ENCODE measurements at regions not wholly inside any gene's neighbourhood (a gene's known extent, or its start where the extent isn't known, plus 50 kb on each side); places are given as distances from the start of the nearest gene placed in this dataset.

- TF ChIP-seq REST (IDR thresholded peaks at IDR 0.05) (no peak), ESRRA (IDR thresholded peaks at IDR 0.05; ENCODE audit: borderline replicate concordance, low read length) (no peak), ZSCAN20 (CRISPR knock-in tag; IDR thresholded peaks at IDR 0.05) (no peak), CTCF (IDR thresholded peaks at IDR 0.05) (0 out of 3 replicates have a peak, but pooled peaks have one; percentile 6), E2F6 (IDR thresholded peaks at IDR 0.05; ENCODE audit: borderline replicate concordance, low read depth) (no peak), KDM1A (IDR thresholded peaks at IDR 0.05; ENCODE audit: low read depth) (no peak)
Observed at GRCh38 chr4:32775049-32775448, 2054.9 kb downstream of the PCDH7 start.
